ENCODE measurements at regions not wholly inside any gene's neighbourhood (a gene's known extent, or its start where the extent isn't known, plus 50 kb on each side); places are given as distances from the start of the nearest gene placed in this dataset.

GRCh38 chr13:34762312-34762711 lies 179.8 kb upstream of the NBEA start:
- Histone ChIP-seq H3K9me3 (peaks cover 0 to 3% (median 0%) of the 10 kb centered on the region in 8 donors), H3K27ac (no peak overlapping the region), H3K4me1 (no peaks in the 10 kb centered on the region), H3K27me3 (replicated peaks in 1 of 7) (no peaks in the 10 kb centered on the region), H3K4me3 (no peak overlapping the region), H3K36me3 (no peaks in the 10 kb centered on the region)
- no peak for DNase-seq
- intact Hi-C loops (cut with DNase I; ENCODE audit: low total_unique reads) = no loop called here
- TF ChIP-seq, protein P1, sequence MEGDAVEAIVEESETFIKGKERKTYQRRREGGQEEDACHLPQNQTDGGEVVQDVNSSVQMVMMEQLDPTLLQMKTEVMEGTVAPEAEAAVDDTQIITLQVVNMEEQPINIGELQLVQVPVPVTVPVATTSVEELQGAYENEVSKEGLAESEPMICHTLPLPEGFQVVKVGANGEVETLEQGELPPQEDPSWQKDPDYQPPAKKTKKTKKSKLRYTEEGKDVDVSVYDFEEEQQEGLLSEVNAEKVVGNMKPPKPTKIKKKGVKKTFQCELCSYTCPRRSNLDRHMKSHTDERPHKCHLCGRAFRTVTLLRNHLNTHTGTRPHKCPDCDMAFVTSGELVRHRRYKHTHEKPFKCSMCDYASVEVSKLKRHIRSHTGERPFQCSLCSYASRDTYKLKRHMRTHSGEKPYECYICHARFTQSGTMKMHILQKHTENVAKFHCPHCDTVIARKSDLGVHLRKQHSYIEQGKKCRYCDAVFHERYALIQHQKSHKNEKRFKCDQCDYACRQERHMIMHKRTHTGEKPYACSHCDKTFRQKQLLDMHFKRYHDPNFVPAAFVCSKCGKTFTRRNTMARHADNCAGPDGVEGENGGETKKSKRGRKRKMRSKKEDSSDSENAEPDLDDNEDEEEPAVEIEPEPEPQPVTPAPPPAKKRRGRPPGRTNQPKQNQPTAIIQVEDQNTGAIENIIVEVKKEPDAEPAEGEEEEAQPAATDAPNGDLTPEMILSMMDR (IDR thresholded peaks at IDR 0.05 in 8 of 11, conservative IDR thresholded peaks at IDR 0.05 in 3 of 11) = no peak
- TF ChIP-seq POLR2A (IDR thresholded peaks at IDR 0.05) (no peak), POLR2AphosphoS5 (IDR thresholded peaks at IDR 0.05) (no peak)
- WGBS, 5 donors = 80 to 89% (median 85%) methylated on average over 2 of the region's 2 CpGs

DNA sequence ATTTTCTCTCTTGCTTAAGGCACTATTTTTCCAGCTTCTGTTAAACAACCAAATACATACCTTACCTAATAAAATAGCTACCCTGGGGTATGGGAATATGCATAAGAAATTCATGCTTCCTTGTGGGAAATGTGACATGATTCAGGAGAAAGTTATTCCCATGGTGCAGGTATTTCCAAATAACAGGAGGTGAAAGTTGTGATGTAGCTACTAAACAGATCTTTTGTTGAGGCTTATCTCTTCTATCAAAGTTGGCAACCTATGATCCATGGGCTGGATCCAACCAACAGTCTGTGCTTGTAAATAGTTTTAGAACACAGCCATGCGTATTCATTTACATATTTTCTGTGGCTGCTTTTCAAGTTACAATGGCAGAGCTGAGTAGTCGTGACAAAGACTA lies 177.8 kb upstream of the NBEA start:
- H3K4me1 ChIP-seq = no peaks in the 10 kb centered on the region
- H3K27me3 ChIP-seq (replicated peaks in 1 of 7) = no peaks in the 10 kb centered on the region
- H3K9me3 ChIP-seq = peaks cover 0 to 3% (median 0%) of the 10 kb centered on the region in 8 donors
- H3K27ac ChIP-seq = no peak overlapping the region
- TF ChIP-seq POLR2A (IDR thresholded peaks at IDR 0.05) (no peak), POLR2AphosphoS5 (IDR thresholded peaks at IDR 0.05) (no peak)
- TF ChIP-seq, protein P1 (IDR thresholded peaks at IDR 0.05 in 8 of 11, conservative IDR thresholded peaks at IDR 0.05 in 3 of 11) = no peak
- H3K4me3 ChIP-seq = no peak overlapping the region
- H3K36me3 ChIP-seq = no peaks in the 10 kb centered on the region
- 77 to 92% (median 80%) methylated on average over 2 of the region's 2 CpGs for WGBS, 5 donors
- DNase-seq = no peak
- intact Hi-C loops (cut with DNase I; ENCODE audit: low total_unique reads) = no loop called here

DNA sequence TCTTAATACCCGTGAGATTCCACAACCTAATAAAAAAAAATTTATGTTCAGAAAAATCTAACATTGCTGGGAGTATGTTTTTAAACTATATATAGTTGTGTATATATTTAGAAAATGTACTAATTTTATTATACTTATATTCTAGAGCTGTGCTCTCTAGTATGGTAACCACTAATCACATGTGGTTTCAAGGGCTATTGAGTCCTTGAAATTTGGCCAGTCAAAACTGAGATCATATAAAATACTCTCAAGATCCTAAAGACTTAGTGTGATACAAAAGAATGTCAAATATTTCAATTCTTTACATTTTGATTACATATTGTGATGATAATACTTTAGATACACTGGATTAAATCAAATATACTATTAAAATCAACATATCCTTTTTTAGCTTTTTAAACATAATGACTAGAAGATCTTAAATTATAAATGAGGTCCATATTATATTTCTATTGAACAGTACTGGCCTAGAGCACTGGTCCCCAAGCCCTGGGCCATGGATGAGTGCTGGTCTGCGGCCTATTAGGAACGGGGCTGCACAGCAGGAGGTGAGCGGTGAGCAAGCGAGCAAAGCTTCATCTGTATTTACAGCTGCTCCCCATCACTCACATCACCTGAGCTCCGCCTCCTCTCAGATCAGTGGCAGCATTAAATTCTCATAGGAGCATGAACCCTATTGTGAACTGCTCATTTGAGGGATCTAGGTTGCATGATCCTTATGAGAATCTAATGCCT lies 176.5 kb upstream of the NBEA start:
- H3K9me3 ChIP-seq = peaks cover 0 to 3% (median 0%) of the 10 kb centered on the region in 8 donors
- no peak for DNase-seq
- TF ChIP-seq, protein P1 (IDR thresholded peaks at IDR 0.05 in 8 of 11, conservative IDR thresholded peaks at IDR 0.05 in 3 of 11) = no peak
- TF ChIP-seq POLR2AphosphoS5 (IDR thresholded peaks at IDR 0.05) (no peak), POLR2A (IDR thresholded peaks at IDR 0.05) (no peak)
- WGBS, 5 donors = 83 to 97% (median 94%) methylated on average over 6 of the region's 6 CpGs
- no peak overlapping the region for H3K27ac ChIP-seq
- no peak overlapping the region for H3K4me3 ChIP-seq
- H3K36me3 ChIP-seq = no peaks in the 10 kb centered on the region
- H3K4me1 ChIP-seq = no peaks in the 10 kb centered on the region
- no peaks in the 10 kb centered on the region for H3K27me3 ChIP-seq (replicated peaks in 1 of 7)
- intact Hi-C loops (cut with DNase I; ENCODE audit: low total_unique reads) = no loop called here

DNA sequence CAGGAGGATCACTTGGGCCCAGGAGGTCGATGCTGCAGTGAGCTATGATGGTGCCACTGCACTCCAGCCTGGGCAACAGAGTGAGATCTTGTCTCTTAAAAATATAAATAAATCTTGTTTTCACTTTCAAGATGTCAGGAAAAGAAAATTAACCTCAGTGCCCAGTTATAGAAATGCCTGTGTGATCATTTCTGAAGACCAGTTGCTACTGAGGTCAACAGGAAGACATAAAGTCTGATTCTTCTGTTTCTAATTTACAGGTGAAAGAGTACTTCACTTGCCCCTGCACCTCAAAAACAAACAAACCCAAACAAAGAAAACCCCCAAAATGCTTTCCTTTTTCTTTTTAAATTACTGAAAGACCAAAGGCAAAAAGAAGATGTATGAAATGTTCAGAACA lies 174.3 kb upstream of the NBEA start:
- Histone ChIP-seq H3K27ac (no peak overlapping the region), H3K4me1 (no peaks in the 10 kb centered on the region), H3K9me3 (no peaks in the 10 kb centered on the region), H3K27me3 (replicated peaks in 1 of 7) (no peaks in the 10 kb centered on the region), H3K4me3 (no peak overlapping the region), H3K36me3 (no peaks in the 10 kb centered on the region)
- intact Hi-C loops (cut with DNase I; ENCODE audit: low total_unique reads) = no loop called here
- TF ChIP-seq POLR2AphosphoS5 (IDR thresholded peaks at IDR 0.05) (no peak), POLR2A (IDR thresholded peaks at IDR 0.05) (no peak)
- TF ChIP-seq, protein P1 (IDR thresholded peaks at IDR 0.05 in 8 of 11, conservative IDR thresholded peaks at IDR 0.05 in 3 of 11) = no peak
- no peak for DNase-seq
- WGBS, 5 donors = 56 to 83% (median 67%) methylated on average over 1 of the region's 1 CpG

Measured in spleen (tissue), 11 donors.